GM21390 (cell line): ENCODE measurements at regions not wholly inside any gene's neighbourhood (a gene's known extent, or its start where the extent isn't known, plus 50 kb on each side); places are given as distances from the start of the nearest gene placed in this dataset.

ENCODE experiments used
- ATAC-seq: cut with Tn5 transposase; IDR thresholded peaks from one replicate; pipeline ENCODE4 v1.9.1; 2021; ENCODE audit not compliant: unreplicated experiment

DNA sequence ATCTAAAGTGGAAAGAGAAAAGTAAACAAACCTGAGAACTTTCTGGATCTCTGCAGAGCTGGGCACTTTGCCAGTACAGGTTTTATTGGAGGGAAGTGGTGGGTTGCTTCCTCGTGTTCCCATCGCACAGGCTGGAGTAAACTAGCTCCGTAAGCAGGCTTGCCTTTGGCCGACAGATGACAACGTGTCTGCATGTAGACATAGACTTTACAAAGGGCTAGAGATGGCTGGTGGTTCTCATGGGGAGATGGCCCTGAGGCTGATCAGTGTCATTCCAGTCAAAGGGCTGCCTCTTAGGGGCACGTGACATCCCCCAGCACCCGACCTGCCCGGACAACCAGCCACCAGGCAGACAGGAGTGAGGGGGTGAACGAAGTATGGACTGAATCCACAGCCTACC lies 98.8 kb downstream of the YTHDF1 start:
- no peak for ATAC-seq

DNA sequence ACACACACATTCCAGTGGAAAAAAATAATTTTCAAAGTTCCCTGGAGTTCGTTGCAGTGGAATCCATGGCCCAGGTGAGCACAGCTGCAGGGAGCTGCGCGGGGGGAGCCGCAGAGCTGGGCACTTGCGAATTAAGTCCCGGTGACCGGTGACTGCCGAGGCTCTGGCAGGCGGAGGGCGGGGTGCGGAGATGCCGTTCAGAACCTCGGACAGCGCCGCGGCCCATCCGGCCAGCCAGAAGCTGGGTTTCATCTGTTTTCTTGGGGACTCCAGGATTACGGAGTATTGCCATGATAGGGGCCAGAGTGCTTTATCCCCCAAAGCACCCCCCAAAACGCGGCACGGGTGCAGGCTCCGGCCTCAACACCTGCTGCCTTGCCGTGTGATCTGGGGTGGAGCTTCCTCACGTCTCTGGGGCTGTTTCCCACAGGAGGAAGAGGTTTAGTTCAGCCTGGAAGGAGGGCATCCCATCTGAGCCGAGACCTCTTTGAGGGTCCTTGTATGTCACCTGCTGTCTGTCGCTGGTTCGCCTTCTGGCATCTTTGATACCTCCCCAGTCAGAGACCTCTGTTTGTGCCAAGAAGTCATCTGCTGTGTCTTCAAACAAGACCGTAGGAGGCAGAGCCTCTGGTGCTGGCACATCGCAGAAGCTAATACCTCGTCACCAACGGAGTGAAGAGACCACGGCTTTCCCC lies 99.4 kb downstream of the YTHDF1 start:
- ATAC-seq = no peak

DNA sequence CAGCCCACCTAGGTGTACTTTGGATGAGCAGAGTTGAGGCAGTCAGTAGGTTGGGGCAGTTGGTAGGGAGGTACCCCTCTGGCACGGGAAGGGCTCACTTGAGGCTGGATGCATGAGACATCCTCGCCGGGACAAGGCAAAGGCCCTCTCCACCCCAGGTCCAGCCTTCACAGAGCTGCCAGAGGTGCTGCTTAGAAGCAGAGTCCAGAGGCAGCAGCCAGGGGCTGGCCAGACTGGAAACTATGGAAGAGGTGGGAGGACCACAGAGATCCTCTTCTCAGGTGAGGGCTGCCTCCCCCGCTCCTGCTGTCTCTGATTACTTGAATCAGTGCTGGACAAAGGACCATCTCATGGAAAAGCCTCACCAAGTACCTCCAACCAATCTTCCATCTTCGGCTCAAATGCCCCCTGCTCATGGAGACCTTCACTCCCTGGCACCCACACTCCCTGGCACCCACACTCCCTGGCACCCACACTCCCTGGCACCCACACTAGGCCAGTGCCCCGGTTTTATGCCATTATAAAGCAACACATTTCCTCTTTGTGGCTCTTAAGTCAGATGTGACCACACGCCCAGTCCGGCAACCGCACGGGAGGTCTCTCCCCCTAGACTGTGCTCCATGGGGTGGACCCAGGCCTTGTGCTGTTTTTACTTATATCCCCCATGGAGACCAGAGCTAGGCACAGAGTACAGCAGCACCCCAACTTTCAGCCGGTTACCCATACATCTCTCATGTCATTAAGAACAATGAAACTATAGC lies 100.1 kb downstream of the YTHDF1 start:
- no peak for ATAC-seq

- ATAC-seq = no peak
Measured at GRCh38 chr20:63114693-63115311, 101.1 kb downstream of the YTHDF1 start.

DNA sequence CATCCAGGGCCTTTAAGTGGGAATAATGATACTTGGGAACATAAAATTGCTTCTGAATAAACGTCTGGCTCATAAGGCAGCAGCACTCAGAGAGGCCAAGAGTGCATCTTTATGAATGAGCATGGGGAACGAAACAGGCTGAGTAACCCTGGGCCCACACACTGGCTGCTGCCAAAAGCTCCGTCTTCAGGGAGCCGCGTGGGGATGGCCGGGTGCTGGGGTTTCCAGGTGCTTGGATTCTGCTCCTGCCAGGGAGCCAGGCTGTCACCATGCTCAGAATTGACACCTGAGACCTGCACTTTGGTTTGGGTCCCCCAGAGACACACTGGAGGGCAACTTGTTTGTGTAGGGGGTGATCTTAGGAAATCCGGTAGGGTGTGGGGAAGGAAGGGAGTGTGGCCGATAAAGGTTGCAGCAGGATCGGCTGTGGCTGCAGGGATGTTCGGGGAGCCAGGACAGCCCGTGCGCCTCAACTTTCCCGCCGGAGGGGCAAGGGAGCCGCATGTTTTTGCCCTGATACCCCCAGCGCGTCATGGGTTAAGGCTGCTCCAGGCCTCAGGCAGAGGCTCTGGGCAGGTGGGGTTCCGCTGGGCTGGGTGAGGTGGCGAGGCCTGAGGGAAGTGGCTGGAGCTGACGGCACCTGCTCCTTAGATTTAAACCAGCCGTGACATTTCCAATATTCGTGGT lies 101.8 kb downstream of the YTHDF1 start:
- ATAC-seq = no peak

- no peak for ATAC-seq
Measured at GRCh38 chr20:63112491-63113219, 103.3 kb downstream of the YTHDF1 start.

DNA sequence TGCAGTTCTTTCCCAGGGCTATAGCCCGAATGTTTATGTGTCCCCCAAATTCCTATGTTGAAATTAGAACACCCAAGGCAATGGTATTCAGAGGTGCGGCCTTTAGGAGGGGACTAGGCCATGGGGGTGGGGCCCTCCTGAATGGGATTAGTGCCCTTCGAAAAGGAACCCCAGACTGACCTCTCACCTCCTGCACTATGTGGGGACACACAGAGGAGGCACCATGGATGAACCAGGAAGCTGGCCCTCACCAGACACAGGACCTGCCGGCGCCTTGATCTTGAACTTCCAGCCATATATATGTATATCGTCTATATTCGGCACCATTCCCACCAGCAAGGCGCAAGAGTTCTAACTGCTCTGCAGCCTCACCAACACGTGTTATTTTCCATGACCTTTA lies 101.5 kb upstream of the BHLHE23 start:
- ATAC-seq = no peak

DNA sequence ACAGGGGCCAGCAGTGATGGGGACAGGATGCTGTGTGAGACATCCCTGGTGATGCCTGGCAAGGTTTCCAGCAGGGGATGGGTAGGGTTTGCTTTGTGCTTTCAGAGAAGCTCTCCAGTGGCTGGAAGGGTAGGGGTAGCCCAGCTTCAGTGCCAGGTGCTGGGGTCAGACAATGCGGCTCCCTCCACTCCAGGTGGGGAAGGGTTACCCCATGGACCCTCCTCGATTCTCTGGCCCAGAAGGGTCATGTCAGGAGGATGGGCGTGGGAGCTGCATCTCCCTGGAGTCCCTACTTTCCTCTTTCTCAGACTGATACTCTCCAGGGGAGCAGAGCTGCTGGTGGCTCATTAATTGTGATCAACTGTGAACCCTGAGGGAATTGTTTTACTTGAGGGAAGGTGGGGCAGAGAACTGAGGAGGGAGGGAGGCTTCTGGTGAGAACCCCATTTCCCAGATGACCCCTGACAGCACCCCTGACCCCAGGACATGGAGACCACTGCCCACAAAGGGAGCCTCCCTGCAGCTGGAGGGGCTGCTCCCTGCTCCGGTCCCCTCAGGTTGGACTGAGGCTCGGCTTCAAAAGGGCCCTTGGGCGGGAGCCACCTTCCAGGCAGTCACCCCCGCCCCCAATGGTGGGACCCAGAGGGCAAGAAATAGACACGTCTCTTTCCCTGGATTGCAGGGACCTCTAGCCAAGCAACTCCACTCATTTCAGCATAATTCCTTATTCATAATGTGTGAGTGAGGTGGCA lies 100.9 kb upstream of the BHLHE23 start:
- ATAC-seq = no peak

DNA sequence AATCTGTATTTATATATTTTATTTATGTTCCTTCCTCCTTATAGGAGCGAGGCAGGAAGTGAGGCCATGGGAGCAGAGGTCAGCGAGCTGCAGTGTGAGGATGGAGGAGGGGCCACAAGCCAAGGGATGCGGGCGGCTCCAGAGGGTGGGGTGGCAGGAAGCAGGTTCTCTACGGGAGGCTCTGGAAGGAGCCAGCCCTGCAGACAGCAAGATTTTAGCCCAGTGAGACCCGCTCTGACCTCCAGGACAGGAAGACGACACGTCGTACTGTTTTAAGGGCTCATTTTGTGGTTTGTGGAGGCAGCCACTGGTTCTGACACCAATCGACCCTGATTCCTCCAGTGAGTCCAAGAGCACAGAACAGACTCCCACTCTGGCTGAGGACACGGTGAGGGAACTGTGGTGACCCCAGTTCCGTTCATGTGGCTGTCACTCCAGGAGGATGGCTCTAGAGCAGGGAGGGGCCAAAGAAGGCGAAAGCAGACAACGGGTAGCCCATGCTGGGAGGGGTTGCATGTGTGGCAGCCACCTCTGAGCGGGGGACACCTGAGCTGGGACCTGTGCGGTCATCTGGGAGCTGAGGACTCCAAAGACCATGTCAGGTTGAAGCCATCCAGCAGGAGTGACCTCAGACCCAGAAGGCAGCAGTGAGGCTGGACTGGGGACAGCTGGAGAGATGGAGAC lies 100.1 kb upstream of the BHLHE23 start:
- ATAC-seq = no peak

DNA sequence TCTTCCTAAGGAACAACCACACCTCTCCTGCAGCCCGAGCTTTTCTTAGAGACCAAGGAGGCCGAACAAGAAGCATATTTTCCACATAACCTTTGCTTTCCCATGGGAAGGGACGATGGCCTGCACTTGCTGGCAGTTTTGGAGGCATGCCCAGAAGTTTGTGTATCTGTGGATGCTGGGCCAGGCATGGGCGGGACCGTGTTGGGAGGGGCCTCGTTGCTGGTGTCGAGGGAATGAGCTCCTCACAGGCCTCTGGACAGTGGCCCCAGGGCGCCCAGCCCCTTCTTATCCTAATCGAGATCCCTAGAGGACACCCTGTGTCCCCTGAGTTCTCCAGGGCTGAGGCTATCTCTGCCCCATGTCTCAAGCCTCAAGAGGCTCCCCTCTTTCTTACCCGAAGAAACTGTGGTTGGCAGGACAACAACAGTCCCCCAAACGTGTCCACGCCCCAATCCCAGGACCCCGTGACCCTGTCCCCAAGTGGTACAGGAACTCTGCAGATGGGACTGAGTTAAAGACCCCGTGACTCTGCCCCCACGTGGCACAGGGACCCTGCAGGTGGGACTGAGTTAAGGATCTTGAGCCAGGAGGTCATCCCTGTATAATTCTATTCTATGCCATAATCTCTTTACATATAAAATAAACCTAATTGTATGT lies 99.5 kb upstream of the BHLHE23 start:
- ATAC-seq = no peak

DNA sequence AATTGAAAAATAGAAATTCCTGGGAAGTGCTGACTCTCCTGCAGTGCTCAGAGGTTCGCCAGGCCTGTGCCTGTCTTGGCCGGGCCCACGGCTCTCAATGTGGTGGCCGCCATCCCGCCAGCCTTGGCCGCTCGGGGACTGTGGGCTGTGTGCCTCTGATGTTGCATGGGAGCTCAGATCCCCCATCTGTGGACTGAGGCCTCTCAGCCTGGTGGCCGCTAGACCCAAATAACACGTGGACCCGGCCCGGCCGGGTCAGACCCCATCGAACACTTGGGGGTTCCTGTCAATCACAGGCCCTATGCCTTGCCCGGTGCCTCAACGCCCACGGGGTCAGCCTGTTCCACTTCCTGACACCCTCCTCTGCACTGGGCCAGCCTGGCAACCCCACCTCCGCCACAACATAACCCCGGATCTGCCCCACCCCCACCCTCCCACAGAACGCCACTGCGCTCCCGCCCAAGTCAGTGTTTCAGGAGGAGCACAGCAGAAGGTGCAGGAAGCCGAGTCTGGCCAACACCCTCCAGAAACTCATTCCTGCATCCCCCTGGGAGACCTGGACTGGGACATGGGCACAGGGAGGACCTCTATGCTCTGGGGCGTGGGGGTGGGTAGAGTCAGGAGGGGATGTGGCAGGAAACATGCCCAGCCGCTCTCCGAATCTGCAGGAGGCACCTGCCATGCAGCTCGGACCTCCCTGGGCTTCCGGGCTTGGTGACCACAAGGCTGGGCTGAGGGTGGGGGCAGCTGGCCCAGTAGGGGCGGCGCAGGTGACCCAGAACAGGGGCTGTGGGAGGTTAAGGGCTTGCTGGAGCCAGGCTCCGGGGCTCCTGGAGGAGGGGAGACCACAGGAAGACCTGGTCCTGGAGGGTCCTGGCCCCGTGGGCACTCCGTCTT lies 98.7 kb upstream of the BHLHE23 start:
- no peak for ATAC-seq

DNA sequence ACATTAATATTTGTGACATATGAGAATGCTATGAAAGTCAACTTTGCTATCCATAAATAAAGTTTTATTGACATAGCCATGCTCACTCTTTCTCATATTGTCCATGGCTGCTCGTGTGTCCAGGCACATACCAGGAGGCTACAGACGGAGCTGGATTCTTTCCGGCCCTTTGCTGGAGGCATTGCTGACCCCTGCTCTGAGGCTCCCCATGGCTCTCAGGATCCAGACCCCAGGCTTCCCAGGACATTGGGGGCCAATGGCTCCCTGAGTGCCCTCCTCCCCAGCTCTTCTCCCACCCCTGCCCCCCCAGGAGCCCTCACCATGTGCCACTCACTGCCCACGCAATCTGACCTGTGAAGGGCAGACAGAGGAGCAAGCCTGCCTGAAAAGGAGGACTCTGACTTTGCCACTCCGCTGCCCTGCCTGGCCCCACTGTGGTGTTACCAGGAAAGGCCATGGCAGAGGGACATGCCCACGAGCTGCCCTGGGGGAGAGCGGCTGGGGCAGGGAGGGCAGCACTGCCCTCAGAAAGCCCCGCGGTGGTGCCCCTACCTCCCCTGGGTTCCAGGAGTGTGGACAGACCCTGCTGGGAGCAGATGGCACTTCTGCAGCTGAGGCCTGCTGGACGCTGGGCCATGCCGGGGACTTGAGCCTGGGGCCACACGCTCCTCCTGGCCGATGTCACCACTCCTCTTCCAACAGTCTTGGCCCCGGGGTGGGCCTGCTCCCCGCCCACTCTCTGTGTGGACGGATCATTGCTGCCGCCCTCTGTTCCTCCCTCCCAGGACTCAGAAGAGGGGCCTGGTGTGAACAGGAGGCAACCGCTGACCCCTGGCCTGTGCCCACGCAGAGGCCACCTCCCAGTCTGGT lies 97.8 kb upstream of the BHLHE23 start:
- ATAC-seq = no peak

DNA sequence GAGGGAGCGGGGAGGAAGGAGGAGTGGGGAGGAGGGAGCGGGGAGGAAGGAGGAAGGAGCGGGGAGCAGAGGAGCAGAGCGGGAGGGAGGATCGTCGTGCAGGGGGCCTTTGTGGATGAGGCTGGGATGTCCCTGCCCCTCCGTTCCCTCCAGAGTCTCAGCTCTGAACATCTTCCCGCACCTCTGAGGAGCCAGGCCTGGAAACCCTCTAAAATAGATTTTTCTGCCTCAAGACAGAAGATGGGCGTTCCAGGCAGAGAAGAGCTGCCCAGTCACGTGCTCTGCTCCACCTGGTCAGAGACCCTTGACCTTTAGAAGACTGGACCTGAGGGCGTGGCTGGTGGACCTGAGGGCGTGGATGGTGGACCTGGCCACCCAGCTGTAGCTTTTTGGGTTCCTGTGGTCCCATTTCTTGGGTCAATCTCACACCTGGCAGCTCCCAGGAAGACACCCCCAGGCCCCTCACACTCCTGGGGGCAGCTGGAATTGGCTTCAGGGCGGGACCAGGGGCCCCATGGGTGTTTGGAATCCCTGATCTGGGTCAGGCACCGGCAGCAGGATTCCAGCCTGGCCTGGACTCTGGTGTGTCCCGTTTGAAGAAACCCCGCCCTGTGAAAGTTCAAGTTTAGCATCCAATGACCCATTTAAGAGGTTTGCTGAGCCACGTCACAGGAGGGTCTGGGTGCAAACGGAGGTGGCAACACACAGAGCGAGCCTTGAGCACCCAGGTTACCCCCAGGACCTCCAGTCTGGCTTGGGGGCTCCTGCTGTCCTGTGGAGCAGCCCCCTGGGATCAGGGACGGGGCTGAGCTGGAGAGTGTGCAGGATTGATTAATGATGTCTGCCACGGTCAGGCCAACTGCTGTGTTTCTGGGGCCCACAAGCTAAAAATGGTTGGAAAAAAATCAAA lies 96.9 kb upstream of the BHLHE23 start:
- no peak for ATAC-seq

GRCh38 chr20:63102721-63103375 lies 96.1 kb upstream of the BHLHE23 start:
- no peak for ATAC-seq
